Neural cell (in vitro differentiated cells): ENCODE measurements at regions not wholly inside any gene's neighbourhood (a gene's known extent, or its start where the extent isn't known, plus 50 kb on each side); places are given as distances from the start of the nearest gene placed in this dataset.
"Not testable (repeated sequence)": the region's sequence is repeated elsewhere in the genome, so short reads cannot be mapped to it uniquely, and the experiment has no call there.

Experiments used
- H2AFZ ChIP-seq: fragments of 200-600, 300-800 bp; sonication (generic), shearing (Covaris generic); 2 replicates; pipeline ENCODE4 v1.6.0; 2014; ENCODE audit warnings: low read depth, mild to moderate bottlenecking, antibody characterized with exemption, low read length, moderate library complexity
- H3F3A ChIP-seq: fragments of 200-600 bp; shearing (Covaris generic); 2 replicates; pipeline ENCODE4 v1.6.1; 2016; ENCODE audit warnings: mild to moderate bottlenecking, moderate library complexity, mixed read lengths, antibody characterized with exemption, low read length; ENCODE audit not compliant: insufficient read depth, poor library complexity, severe bottlenecking
- H3K27ac ChIP-seq: fragments of 200-600, 300-800 bp; sonication (generic), shearing (Covaris generic); 2 replicates; pipeline ENCODE4 v1.5.1; 2014; ENCODE audit warnings: mild to moderate bottlenecking, low read length, moderate library complexity
- H3K27me3 ChIP-seq: fragments of 300-800, 200-600 bp; sonication (generic), shearing (Covaris generic); 2 replicates; pipeline ENCODE4 v1.6.0; 2014; ENCODE audit warnings: mild to moderate bottlenecking, low read depth, low read length, moderate library complexity; ENCODE audit not compliant: insufficient read depth
- H3K36me3 ChIP-seq: fragments of 300-800, 200-600 bp; sonication (generic), shearing (Covaris generic); 2 replicates; pipeline ENCODE4 v1.5.1; 2014; ENCODE audit warnings: mild to moderate bottlenecking, antibody characterized with exemption, low read length, moderate library complexity; ENCODE audit not compliant: insufficient read depth
- H3K4me2 ChIP-seq: fragments of 300-800, 200-600 bp; sonication (generic), shearing (Covaris generic); 2 replicates; pipeline ENCODE4 v1.6.0; 2014; ENCODE audit warnings: mild to moderate bottlenecking, low read length
- H3K4me3 ChIP-seq: fragments of 300-800, 200-600 bp; sonication (generic), shearing (Covaris generic); 2 replicates; pipeline ENCODE4 v1.5.1; 2014; ENCODE audit warnings: mild to moderate bottlenecking, low read length, moderate library complexity
- H3K79me2 ChIP-seq: fragments of 200-600 bp; shearing (Covaris generic); replicated peaks from 2 replicates; pipeline ENCODE4 v1.6.0; 2014; ENCODE audit warnings: mild to moderate bottlenecking, low read length, moderate library complexity; ENCODE audit not compliant: insufficient read depth
- H3K9ac ChIP-seq: fragments of 300-800, 200-600 bp; sonication (generic), shearing (Covaris generic); 2 replicates; pipeline ENCODE4 v1.6.1; 2016; ENCODE audit warnings: mild to moderate bottlenecking, low read length, mixed read lengths
- H3K9me2 ChIP-seq: fragments of 200-600 bp; shearing (Covaris generic); 2 replicates; pipeline ENCODE4 v1.6.1; 2016; ENCODE audit warnings: mild to moderate bottlenecking, low read length, mixed read lengths; ENCODE audit not compliant: insufficient read depth
- H3K9me3 ChIP-seq: fragments of 200-600, 300-800 bp; sonication (generic), shearing (Covaris generic); 2 replicates; pipeline ENCODE4 v1.6.1; 2016; ENCODE audit warnings: mild to moderate bottlenecking, mixed run types, low read length, moderate library complexity, mixed read lengths
- H4K20me1 ChIP-seq: fragments of 200-600 bp; shearing (Covaris generic); 2 replicates; pipeline ENCODE4 v1.6.1; 2016; ENCODE audit warnings: mild to moderate bottlenecking, mixed run types; ENCODE audit not compliant: insufficient read depth
- CTCF ChIP-seq: fragments of 450-650 bp; IDR thresholded peaks from 2 replicates; pipeline ENCODE4 v1.5.1; 2014; ENCODE audit warnings: antibody characterized with exemption, mild to moderate bottlenecking, moderate library complexity; ENCODE audit not compliant: poor library complexity, severe bottlenecking
- EP300 ChIP-seq: fragments of 450-650 bp; conservative IDR thresholded peaks from 2 replicates; pipeline ENCODE4 v1.6.1; 2014; ENCODE audit warnings: antibody characterized with exemption, mild to moderate bottlenecking, moderate library complexity; ENCODE audit not compliant: poor library complexity, severe bottlenecking
- EZH2 ChIP-seq: fragments of 200-600, 300-800 bp; shearing (Covaris generic), sonication (generic); IDR thresholded peaks from 2 replicates; pipeline ENCODE4 v1.6.1; 2014; ENCODE audit warnings: antibody characterized with exemption, low read length, borderline replicate concordance, mild to moderate bottlenecking; ENCODE audit not compliant: insufficient read depth, poor library complexity, severe bottlenecking
- MXI1 ChIP-seq: fragments of 450-650 bp; conservative IDR thresholded peaks from 2 replicates; pipeline ENCODE4 v1.6.1; 2014; ENCODE audit warnings: antibody characterized with exemption, mild to moderate bottlenecking; ENCODE audit not compliant: poor library complexity, severe bottlenecking
- POLR2AphosphoS5 ChIP-seq: IDR thresholded peaks from 2 replicates; pipeline ENCODE4 v1.6.1; 2012
- RAD21 ChIP-seq: fragments of 450-650 bp; conservative IDR thresholded peaks from 2 replicates; pipeline ENCODE4 v1.6.1; 2014; ENCODE audit warnings: antibody characterized with exemption, mild to moderate bottlenecking, moderate library complexity
- REST ChIP-seq: IDR thresholded peaks from 2 replicates; pipeline ENCODE4 v1.6.1; 2012; ENCODE audit warnings: borderline replicate concordance
- SMC3 ChIP-seq: fragments of 450-650 bp; conservative IDR thresholded peaks from 2 replicates; pipeline ENCODE4 v1.6.1; 2014; ENCODE audit warnings: antibody characterized with exemption, mild to moderate bottlenecking, moderate library complexity; ENCODE audit not compliant: poor library complexity
- TAF1 ChIP-seq: IDR thresholded peaks from 2 replicates; pipeline ENCODE4 v1.6.1; 2012; ENCODE audit warnings: low read depth

GRCh38 chr10:62608189-62608875 is 196.2 kb upstream of the ADO start:
- H3K9me2 ChIP-seq, H3F3A ChIP-seq, H4K20me1 ChIP-seq, H3K36me3 ChIP-seq, H2AFZ ChIP-seq, H3K4me2 ChIP-seq, H3K4me3 ChIP-seq, H3K27me3 ChIP-seq, H3K79me2 ChIP-seq, H3K9ac ChIP-seq, H3K9me3 ChIP-seq, H3K27ac ChIP-seq: not testable (repeated sequence)

GRCh38 chr10:62610649-62611229 is 193.8 kb upstream of the ADO start:
- Histone ChIP-seq H4K20me1 (no peaks in the 10 kb centered on the region), H3F3A (no peaks in the 10 kb centered on the region), H3K9me3 (no peaks in the 10 kb centered on the region), H3K9me2 (no peaks in the 10 kb centered on the region), H3K27ac (no peak overlapping the region), H3K4me3 (no peak overlapping the region), H3K79me2 (no peaks in the 10 kb centered on the region), H3K27me3 (no peaks in the 10 kb centered on the region), H3K36me3 (no peaks in the 10 kb centered on the region), H3K4me2 (no peak overlapping the region), H2AFZ (no peak overlapping the region), H3K9ac (no peak overlapping the region)
- TF ChIP-seq REST (no peak), SMC3 (peak; percentile 57), MXI1 (no peak), CTCF (peak; percentile 58), EZH2 (no peak), TAF1 (no peak), RAD21 (peak; percentile 63)

GRCh38 chr10:62613424-62613823 is 191.1 kb upstream of the ADO start:
- Histone ChIP-seq H3K4me2 (no peak overlapping the region), H3K27ac (no peak overlapping the region)

More at GRCh38 chr10:62613424-62613823, 191.1 kb upstream of the ADO start:
- H3K4me3 ChIP-seq: no peak overlapping the region
- no peaks in the 10 kb centered on the region for H3K27me3 ChIP-seq
- H3K9me2 ChIP-seq: no peaks in the 10 kb centered on the region
- no peaks in the 10 kb centered on the region for H3K36me3 ChIP-seq
- H3F3A ChIP-seq: no peaks in the 10 kb centered on the region
- H3K79me2 ChIP-seq: no peaks in the 10 kb centered on the region
- no peak overlapping the region for H3K9ac ChIP-seq
- no peak overlapping the region for H2AFZ ChIP-seq
- no peaks in the 10 kb centered on the region for H4K20me1 ChIP-seq
- TF ChIP-seq EP300 (no peak), REST (no peak), MXI1 (no peak), SMC3 (no peak), TAF1 (no peak), CTCF (no peak), POLR2AphosphoS5 (no peak), EZH2 (no peak), RAD21 (no peak)
- no peaks in the 10 kb centered on the region for H3K9me3 ChIP-seq
